K562 (cell line): ENCODE measurements at regions not wholly inside any gene's neighbourhood (a gene's known extent, or its start where the extent isn't known, plus 50 kb on each side); places are given as distances from the start of the nearest gene placed in this dataset.

Experiments used
- ATAC-seq: fragments of 200-7000 bp; cut with Tn5 transposase; 3 replicates; pipeline ENCODE4 v1.9.1; 2020; ENCODE audit warnings: moderate library complexity
- BruUV-seq: library from RNA; stranded (reverse); fragments of 400-500 nt; replicated peaks from 2 replicates; lab custom pipeline; 2021; lab: Mats Ljungman, UMichigan
- CTCF ChIA-PET: fragments of 300-600 bp; formaldehyde crosslinking; extraction: SDS; loops from one replicate; lab custom pipeline; 2021; ENCODE audit warnings: low intra/inter-chr PET ratio; lab: Yijun Ruan, JAX
- POLR2A ChIA-PET: fragments of 300-600, 350-650 bp; sonication (Branson Sonifier 250); formaldehyde crosslinking; extraction: SDS; loops from one replicate; lab custom pipeline; 2021; ENCODE audit warnings: antibody characterized with exemption, inconsistent platforms; lab: Yijun Ruan, JAX
- DNase-seq, 4 experiments: peaks; one replicate each; pipeline versions ENCODE4 v3.0.0 to v3.0.0-alpha.2; 2011 to 2018; ENCODE audit warnings: low spot score in 3 of 4, mixed read lengths in 3 of 4; ENCODE audit errors: extremely low read depth in 1 of 4
- FAIRE-seq: peaks from 2 replicates; lab custom pipeline; 2011; peaks lifted over from hg19 to GRCh38; lab: Jason Lieb, UNC
- H2AFZ ChIP-seq: 2 replicates; pipeline ENCODE4 v1.6.0; 2011; ENCODE audit warnings: low read depth, low read length, control low read depth, inconsistent platforms
- H3K27ac ChIP-seq: fragments of 200-600 bp; 3 replicates; pipeline ENCODE4 v1.8.0; 2011; ENCODE audit warnings: low read depth, mild to moderate bottlenecking, control low read depth, inconsistent platforms, low read length, moderate library complexity, mixed read lengths; ENCODE audit errors: extremely low read depth
- H3K27me3 ChIP-seq, 2 experiments: fragments of 300-600 bp in 1 of 2; 2 replicates in 1 of 2; 3 replicates in 1 of 2; pipeline versions ENCODE4 v1.6.0 to v1.8.0; 2011; ENCODE audit warnings: inconsistent platforms in 2 of 2, low read length in 2 of 2, mild to moderate bottlenecking in 1 of 2, mixed read lengths in 1 of 2, moderate library complexity in 1 of 2; ENCODE audit not compliant: control insufficient read depth in 2 of 2, insufficient read depth in 2 of 2
- H3K36me3 ChIP-seq: fragments of 300-600 bp; 3 replicates; pipeline ENCODE4 v1.8.0; 2011; ENCODE audit warnings: mild to moderate bottlenecking, low read length, inconsistent platforms; ENCODE audit not compliant: control insufficient read depth, insufficient read depth
- H3K4me1 ChIP-seq, 2 experiments: fragments of 200-600 bp in 1 of 2; replicated peaks in 1 of 2; 2 replicates in 1 of 2; 3 replicates in 1 of 2; pipeline versions ENCODE4 v1.5.1 to v1.8.0; 2011; ENCODE audit warnings: inconsistent platforms in 2 of 2, low read length in 2 of 2, mild to moderate bottlenecking in 1 of 2, mixed read lengths in 1 of 2, moderate library complexity in 1 of 2; ENCODE audit not compliant: control insufficient read depth in 2 of 2, insufficient read depth in 2 of 2
- H3K4me2 ChIP-seq: 2 replicates; pipeline ENCODE4 v1.6.1; 2011; ENCODE audit warnings: low read length, control low read depth, inconsistent platforms, mixed read lengths; ENCODE audit not compliant: insufficient read depth
- H3K4me3 ChIP-seq: fragments of 200-600 bp; sonication (generic), shearing (Covaris generic); 2 replicates; pipeline ENCODE4 v1.5.1; 2016; ENCODE audit warnings: control low read depth, inconsistent platforms
- H3K79me2 ChIP-seq: fragments of 200-600 bp; 3 replicates; pipeline ENCODE4 v1.8.0; 2011; ENCODE audit warnings: low read length, inconsistent platforms; ENCODE audit not compliant: control insufficient read depth, insufficient read depth
- H3K9ac ChIP-seq, 2 experiments: 2 replicates each; pipeline versions ENCODE4 v1.6.0 to v1.6.1; 2011; ENCODE audit warnings: low read depth in 2 of 2, low read length in 2 of 2, control low read depth in 1 of 2, inconsistent platforms in 1 of 2, mild to moderate bottlenecking in 1 of 2, mixed read lengths in 1 of 2; ENCODE audit not compliant: insufficient read depth in 1 of 2
- H3K9me1 ChIP-seq: one replicate; pipeline ENCODE4 v1.6.0; 2011; ENCODE audit warnings: inconsistent platforms, mild to moderate bottlenecking, low read length, moderate library complexity; ENCODE audit not compliant: control insufficient read depth, insufficient read depth
- H3K9me3 ChIP-seq: replicated peaks from 2 replicates; pipeline ENCODE4 v1.5.1; 2011; ENCODE audit warnings: low read depth, low read length, inconsistent platforms; ENCODE audit not compliant: control insufficient read depth, insufficient read depth
- H4K20me1 ChIP-seq: replicated peaks from 2 replicates; pipeline ENCODE4 v1.6.1; 2011; ENCODE audit warnings: low read length, inconsistent platforms, mixed read lengths; ENCODE audit not compliant: control insufficient read depth, insufficient read depth
- HIVEP1 ChIP-seq: fragments of 250-450 bp; sonication (Bioruptor Pico); IDR thresholded peaks from 2 replicates; pipeline ENCODE4 v1.4.0; 2020; ENCODE audit warnings: mild to moderate bottlenecking
- IFI16 ChIP-seq: fragments of 250-450 bp; sonication (Bioruptor Pico); IDR thresholded peaks from 2 replicates; pipeline ENCODE4 v2.1.2; 2022; ENCODE audit warnings: mild to moderate bottlenecking, inconsistent platforms
- IRF1 ChIP-seq: sonication (generic); formaldehyde crosslinking; IDR thresholded peaks from 2 replicates; pipeline ENCODE4 v1.8.0; 2022; ENCODE audit warnings: missing genetic modification reagents, mild to moderate bottlenecking, borderline replicate concordance
- KLF10 ChIP-seq: fragments of 250-450 bp; sonication (Bioruptor Pico); IDR thresholded peaks from 2 replicates; pipeline ENCODE4 v1.6.1; 2021; ENCODE audit warnings: matching md5 sums
- MCM2 ChIP-seq: fragments of 450-650 bp; IDR thresholded peaks from 2 replicates; pipeline ENCODE4 v1.6.1; 2017; ENCODE audit warnings: low read depth, mild to moderate bottlenecking
- ZC3H4 ChIP-seq: sonication (generic); formaldehyde crosslinking; IDR thresholded peaks from 2 replicates; pipeline ENCODE4 v1.9.0; 2021; ENCODE audit warnings: missing genetic modification reagents, borderline replicate concordance
- ZNF3 ChIP-seq: fragments of 250-450 bp; sonication (Bioruptor Pico); IDR thresholded peaks from 2 replicates; pipeline ENCODE4 v1.5.0; 2021; ENCODE audit warnings: mild to moderate bottlenecking, moderate library complexity
- WGBS: fragments of 100-300 bp; shearing (Covaris generic); methylation state at CpG from one replicate; pipeline ENCODE4 v1.1.6; 2016; ENCODE audit warnings: low coverage, mixed read lengths; ENCODE audit not compliant: insufficient coverage; ENCODE audit errors: missing lambda C conversion rate; 5-methylcytosine and 5-hydroxymethylcytosine counted together
- in situ Hi-C: fragments of 300-500 bp; cut with MboI; formaldehyde crosslinking; loops from 4 replicates; pipeline ENCODE4 v1.15.0; 2018; ENCODE audit warnings: inconsistent platforms, mixed read lengths
- intact Hi-C: fragments of 100-400 bp; cut with micrococcal nuclease; formaldehyde crosslinking; loops from 2 replicates; pipeline ENCODE4 v1.14.2; 2022

GRCh38 chr1:106753066-106753465 is 303.4 kb upstream of the PRMT6 start:
- in situ Hi-C loops, result no loop called here
- FAIRE-seq, result no peak
- no peaks in the 10 kb centered on the region for H3K79me2 ChIP-seq
- no peaks in the 10 kb centered on the region for H4K20me1 ChIP-seq
- no peak overlapping the region for H2AFZ ChIP-seq
- H3K27ac ChIP-seq, result no peak overlapping the region
- ATAC-seq, result no peak
- ChIA-PET POLR2A (no interaction called here), CTCF (no interaction called here)
- intact Hi-C loops, result no loop called here
- H3K9me3 ChIP-seq, result no peaks in the 10 kb centered on the region
- no TSS peak for BruUV-seq
- H3K9me1 ChIP-seq, result no peaks in the 10 kb centered on the region
- H3K4me2 ChIP-seq, result no peak overlapping the region
- no peaks in the 10 kb centered on the region for H3K36me3 ChIP-seq
- TF ChIP-seq HIVEP1 (CRISPR knock-in tag), result no peak
- TF ChIP-seq MCM2, result no peak
- no peak for TF ChIP-seq ZC3H4 (CRISPR knock-in tag)
- no peak for TF ChIP-seq ZNF3
- TF ChIP-seq KLF10, result no peak
- TF ChIP-seq IRF1 (CRISPR knock-in tag), result no peak
- 0% methylated on average over 1 of the region's 1 CpG for WGBS
- H3K4me3 ChIP-seq, result no peak overlapping the region
- H3K4me1 ChIP-seq, result no peaks in the 10 kb centered on the region
- H3K9ac ChIP-seq, result no peak overlapping the region
- DNase-seq, result no peak
- no peaks in the 10 kb centered on the region for H3K27me3 ChIP-seq

- DNase-seq (no peak), ATAC-seq (no peak), FAIRE-seq (no peak)
- BruUV-seq, result no TSS peak
- no peak overlapping the region for H3K27ac ChIP-seq
- H3K36me3 ChIP-seq, result no peaks in the 10 kb centered on the region
- H4K20me1 ChIP-seq, result no peaks in the 10 kb centered on the region
- no peaks in the 10 kb centered on the region for H3K27me3 ChIP-seq
- H3K4me3 ChIP-seq, result no peak overlapping the region
- H3K79me2 ChIP-seq, result no peaks in the 10 kb centered on the region
- intact Hi-C loops, result no loop called here
- H2AFZ ChIP-seq, result no peak overlapping the region
- in situ Hi-C loops, result no loop called here
- ChIA-PET CTCF (no interaction called here), POLR2A (no interaction called here)
- H3K4me2 ChIP-seq, result no peak overlapping the region
- no peak overlapping the region for H3K9ac ChIP-seq
- H3K9me3 ChIP-seq, result no peaks in the 10 kb centered on the region
- no peaks in the 10 kb centered on the region for H3K4me1 ChIP-seq
- no peaks in the 10 kb centered on the region for H3K9me1 ChIP-seq
- no peak for TF ChIP-seq IFI16
- TF ChIP-seq, all 486 proteins: peak for 0
- 0% methylated on average over 1 of the region's 1 CpG for WGBS
These were observed 301.5 kb upstream of the PRMT6 start for GRCh38 chr1:106754957-106755356.
